T1000 (cell line): ENCODE measurements at regions not wholly inside any gene's neighbourhood (a gene's known extent, or its start where the extent isn't known, plus 50 kb on each side); places are given as distances from the start of the nearest gene placed in this dataset.
"Not testable (repeated sequence)": the region's sequence is repeated elsewhere in the genome, so short reads cannot be mapped to it uniquely, and the experiment has no call there.

Source experiments
- DNase-seq: peaks from one replicate; lab custom pipeline; 2025; ENCODE audit warnings: mixed read lengths; lab: John Stamatoyannopoulos, UW

- no peak for DNase-seq
Measured at GRCh38 chr10:81251457-81252115, 623.4 kb upstream of the NRG3 start.

- not testable (repeated sequence) for DNase-seq
Measured at GRCh38 chr10:81264991-81265390, 610.0 kb upstream of the NRG3 start.

DNA sequence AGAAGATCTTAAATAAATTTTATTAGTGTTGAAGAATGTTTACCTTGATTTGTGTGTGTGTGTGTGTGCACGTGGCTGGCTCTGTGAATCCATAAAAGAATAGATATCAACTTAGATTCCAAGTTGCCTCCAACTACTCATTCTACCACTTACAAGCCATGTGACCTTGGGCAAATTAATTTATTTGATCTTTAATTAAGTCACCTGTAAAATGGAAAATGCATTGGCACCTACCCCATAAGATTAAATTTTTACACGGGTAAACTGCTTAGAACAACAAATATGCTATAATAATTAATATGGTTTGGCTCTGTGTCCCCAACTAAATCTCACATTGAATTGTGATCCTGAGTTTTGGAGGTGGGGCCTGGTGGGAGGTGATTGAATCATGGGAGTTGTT lies 604.9 kb upstream of the NRG3 start:
- DNase-seq: no peak

DNA sequence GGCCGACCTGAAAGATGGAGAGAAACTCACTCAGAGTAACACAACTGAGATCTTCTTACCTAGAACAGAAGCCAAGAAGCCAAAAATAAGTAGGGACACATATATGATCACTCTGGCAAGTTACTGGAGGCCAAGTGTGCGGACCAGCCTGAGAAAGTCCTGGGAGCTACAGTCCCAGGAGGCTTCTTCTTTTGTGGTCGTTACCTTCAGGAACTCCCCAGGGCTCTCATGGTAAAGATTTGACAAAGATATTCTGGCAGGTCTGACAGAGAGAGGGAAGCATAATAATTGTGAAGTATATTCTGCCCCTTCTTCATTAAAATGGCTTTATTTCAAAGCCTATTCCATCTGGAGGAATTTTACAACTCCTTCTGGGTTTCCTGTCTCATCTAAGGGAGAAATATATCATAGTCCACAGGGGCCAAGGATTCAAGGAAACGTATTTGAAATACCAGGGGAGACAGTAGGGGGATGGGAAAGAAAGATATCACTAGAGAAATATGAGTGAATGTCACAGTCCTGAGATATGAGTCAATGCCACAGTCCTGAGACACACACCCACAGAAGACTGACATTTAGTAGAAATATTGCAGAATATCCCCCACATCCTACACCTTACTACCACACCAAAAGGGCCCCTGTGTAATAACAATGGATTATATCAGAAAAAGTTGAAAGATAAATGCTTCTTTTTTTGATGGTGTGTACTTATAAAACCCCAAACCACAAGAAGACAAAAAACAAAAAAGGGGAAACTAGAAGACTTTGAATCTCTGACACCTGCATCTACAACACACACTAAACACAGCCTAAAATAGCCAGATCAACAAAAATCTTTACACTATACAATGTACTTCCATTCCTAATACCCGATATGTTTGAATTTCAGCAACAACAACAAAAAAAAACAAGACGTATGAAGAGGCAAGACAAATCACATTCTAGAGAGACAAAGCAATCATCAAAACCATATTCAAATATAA lies 594.2 kb upstream of the NRG3 start:
- no peak for DNase-seq

DNA sequence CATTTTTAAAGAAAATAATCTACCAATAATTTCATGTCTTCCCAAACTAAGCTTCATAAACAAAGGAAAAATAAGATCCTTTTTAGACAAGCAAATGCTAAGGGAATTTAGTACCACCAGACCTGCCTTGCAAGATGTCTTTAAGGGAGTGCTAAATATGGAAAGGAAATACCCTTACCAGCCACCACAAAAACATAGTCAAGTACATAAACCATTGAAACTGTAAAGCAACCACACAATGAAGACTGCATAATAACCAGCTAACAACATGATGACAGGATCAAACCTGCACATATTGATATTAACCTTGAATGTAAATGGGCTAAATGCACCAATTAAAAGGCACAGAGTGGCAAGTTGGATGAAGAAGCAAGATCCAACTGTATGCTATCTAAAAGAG lies 586.5 kb upstream of the NRG3 start:
- DNase-seq: no peak

GRCh38 chr10:81297292-81297691 lies 577.7 kb upstream of the NRG3 start:
- DNase-seq: no peak

GRCh38 chr10:81303656-81304055 lies 571.3 kb upstream of the NRG3 start:
- DNase-seq: no peak

- DNase-seq: no peak
Measured at GRCh38 chr10:81306971-81307782, 567.8 kb upstream of the NRG3 start.

- DNase-seq: no peak
Measured at GRCh38 chr10:81309041-81309552, 565.9 kb upstream of the NRG3 start.

- no peak for DNase-seq
Measured at GRCh38 chr10:81314471-81314870, 560.5 kb upstream of the NRG3 start.

DNA sequence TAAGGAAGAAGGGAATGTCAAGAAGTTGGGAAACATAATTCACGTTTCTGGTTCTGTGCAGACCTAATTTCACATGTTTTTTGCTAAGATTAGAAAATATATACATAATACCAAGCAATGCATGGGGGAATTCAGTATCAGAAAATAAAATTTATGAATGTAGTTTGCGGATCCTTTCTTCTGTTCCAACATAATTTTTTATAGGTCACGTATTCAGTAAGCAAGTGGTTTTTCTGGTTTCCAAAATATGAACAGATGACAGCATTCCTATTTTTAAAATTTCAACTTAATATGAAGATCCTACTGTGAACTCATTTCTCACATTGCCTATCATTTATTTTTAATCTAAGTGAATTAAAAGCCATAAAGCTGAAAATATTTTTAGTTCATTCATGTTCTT lies 560.0 kb upstream of the NRG3 start:
- DNase-seq: no peak

GRCh38 chr10:81348003-81348402 lies 527.0 kb upstream of the NRG3 start:
- no peak for DNase-seq

DNA sequence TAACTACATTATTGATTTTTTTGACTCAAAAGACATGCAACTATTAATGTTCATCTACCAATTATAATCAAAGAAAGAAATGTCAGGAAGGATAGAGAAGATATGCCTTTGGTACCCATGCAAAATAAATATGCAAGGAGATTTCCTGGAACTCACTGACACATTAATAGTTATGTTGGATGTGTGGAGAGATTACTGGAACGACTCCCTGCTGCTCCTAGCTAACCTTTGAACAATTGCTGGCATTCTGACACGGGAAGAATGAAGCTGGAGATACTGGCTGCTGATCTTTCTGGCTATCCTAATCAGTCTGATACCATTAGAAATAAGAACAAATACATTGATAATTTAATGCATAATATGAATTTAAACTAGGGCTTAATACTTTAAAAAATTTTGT lies 507.9 kb upstream of the NRG3 start:
- no peak for DNase-seq

GRCh38 chr10:81386817-81387216 lies 488.2 kb upstream of the NRG3 start:
- no peak for DNase-seq

DNA sequence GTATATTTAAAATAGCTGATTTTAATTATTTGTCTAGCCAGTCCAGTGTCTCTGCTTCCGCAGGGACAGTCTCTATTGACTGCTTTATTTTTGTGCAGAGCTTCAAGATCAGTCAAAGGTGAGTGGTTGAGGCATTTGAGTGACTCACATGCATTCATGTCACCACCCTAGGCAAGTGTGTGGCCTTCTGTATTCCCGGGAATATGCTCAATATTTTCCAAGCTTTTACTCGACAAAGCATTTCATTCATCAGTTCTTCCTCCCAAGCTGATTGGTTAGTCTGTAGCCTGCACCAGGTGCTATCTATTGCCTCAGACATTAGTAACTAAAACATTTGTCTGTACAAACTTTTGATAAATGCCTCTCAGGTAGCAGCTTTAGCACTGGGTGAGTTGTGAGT lies 471.5 kb upstream of the NRG3 start:
- DNase-seq: no peak

GRCh38 chr10:81405399-81405798 lies 469.6 kb upstream of the NRG3 start:
- DNase-seq: no peak

- DNase-seq: no peak
Measured at GRCh38 chr10:81414038-81414437, 461.0 kb upstream of the NRG3 start.

DNA sequence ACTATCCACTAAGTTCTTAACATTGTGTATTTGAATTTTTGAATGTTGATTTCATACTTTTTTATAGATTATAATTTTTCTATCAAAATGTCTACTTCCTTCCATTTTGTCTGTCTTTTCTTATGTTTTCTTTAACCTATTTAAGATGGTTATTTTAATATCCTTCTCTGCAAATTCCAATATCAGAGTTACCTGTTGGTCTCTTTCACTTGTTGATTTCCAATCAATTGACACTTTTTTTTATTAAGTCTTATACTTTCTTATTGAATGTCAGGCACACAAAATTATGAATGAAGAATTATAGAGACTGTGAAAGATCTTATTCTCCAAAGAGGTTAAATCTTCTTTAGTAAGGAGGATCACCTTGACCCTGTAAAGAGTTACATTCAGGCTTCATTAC lies 448.3 kb upstream of the NRG3 start:
- no peak for DNase-seq

DNA sequence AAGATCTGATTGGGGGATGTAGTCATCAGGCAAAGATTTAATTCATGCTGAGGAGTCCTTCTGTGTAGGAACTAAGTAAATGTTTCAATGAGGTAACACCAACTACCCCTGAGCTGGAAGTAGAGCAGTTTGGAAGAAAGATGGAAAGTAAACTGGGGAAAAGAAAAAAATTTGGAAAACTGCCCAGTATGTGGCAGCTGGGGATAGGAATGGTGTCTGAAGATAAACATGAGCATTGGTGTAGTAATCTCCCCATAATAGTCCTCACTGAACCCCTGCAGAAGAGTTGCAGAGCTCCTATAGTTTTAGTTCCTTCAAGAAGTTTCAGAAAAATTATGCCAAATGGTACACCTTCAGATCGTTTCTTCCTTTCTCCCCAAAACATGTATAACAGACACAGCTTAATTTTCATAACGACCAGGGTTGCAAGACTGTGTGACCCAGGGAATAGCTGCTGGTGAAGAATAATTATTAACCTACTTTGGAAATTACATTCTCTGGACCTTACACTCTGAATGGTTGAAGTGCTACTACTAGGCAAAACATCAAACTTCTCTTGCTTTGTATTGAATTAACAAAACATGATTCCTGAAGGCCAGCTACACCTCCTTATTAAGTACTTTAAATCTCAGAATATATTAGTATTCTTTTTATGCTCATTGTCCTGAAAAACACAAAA lies 446.4 kb upstream of the NRG3 start:
- no peak for DNase-seq

DNA sequence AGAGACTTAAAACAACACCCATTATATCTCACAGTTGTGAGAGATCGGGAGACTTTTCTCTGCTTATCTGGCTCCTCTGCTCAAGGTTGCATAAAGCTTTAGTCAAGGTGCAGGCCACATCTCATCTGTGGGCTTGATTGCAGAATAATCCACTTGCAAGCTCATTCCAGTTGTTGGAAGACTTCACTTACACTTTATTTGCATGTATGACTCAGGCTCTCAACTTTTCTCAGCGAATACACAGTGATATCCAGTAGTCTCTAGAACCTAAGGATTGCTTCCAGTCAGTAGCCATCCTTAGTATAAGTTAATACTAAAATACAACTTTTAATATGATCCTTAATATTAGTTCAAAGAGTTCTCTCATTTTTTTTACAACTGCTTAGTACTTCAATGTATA lies 435.5 kb upstream of the NRG3 start:
- no peak for DNase-seq

GRCh38 chr10:81441624-81442023 lies 433.4 kb upstream of the NRG3 start:
- DNase-seq: not testable (repeated sequence)
